DND-41 (cell line): ENCODE measurements at regions not wholly inside any gene's neighbourhood (a gene's known extent, or its start where the extent isn't known, plus 50 kb on each side); places are given as distances from the start of the nearest gene placed in this dataset.

Experiments
- ATAC-seq: fragments of 200-7000 bp; cut with Tn5 transposase; 3 replicates; pipeline ENCODE4 v1.9.1; 2021; ENCODE audit warnings: low read depth; ENCODE audit not compliant: insufficient read depth
- DNase-seq: peaks from one replicate; pipeline ENCODE4 v3.0.0-alpha.2; 2020
- H2AFZ ChIP-seq: 2 replicates; pipeline ENCODE4 v1.6.0; 2012; ENCODE audit warnings: low read depth, low read length
- H3K27ac ChIP-seq: 2 replicates; pipeline ENCODE4 v1.5.1; 2012; ENCODE audit warnings: low read length, inconsistent platforms
- H3K27me3 ChIP-seq: fragments of 200-600 bp; sonication (generic); 2 replicates; pipeline ENCODE4 v1.6.0; 2012; ENCODE audit warnings: low read length, mild to moderate bottlenecking, inconsistent platforms; ENCODE audit not compliant: insufficient read depth, poor library complexity
- H3K36me3 ChIP-seq: 2 replicates; pipeline ENCODE4 v1.5.1; 2012; ENCODE audit warnings: low read length, inconsistent platforms; ENCODE audit not compliant: insufficient read depth
- H3K4me1 ChIP-seq: 2 replicates; pipeline ENCODE4 v1.5.1; 2012; ENCODE audit warnings: mild to moderate bottlenecking, low read length; ENCODE audit not compliant: insufficient read depth
- H3K4me2 ChIP-seq: 2 replicates; pipeline ENCODE4 v1.6.0; 2012; ENCODE audit warnings: mild to moderate bottlenecking, moderate library complexity, low read length, inconsistent platforms; ENCODE audit not compliant: insufficient read depth
- H3K4me3 ChIP-seq, 2 experiments: fragments of 200-600 bp in 1 of 2; shearing (Covaris generic) in 1 of 2; 2 replicates each; pipeline ENCODE4 v1.5.1; 2012 to 2016; ENCODE audit warnings: inconsistent platforms in 2 of 2, low read length in 2 of 2, mild to moderate bottlenecking in 2 of 2, low read depth in 1 of 2, moderate library complexity in 1 of 2
- H3K79me2 ChIP-seq: 2 replicates; pipeline ENCODE4 v1.6.0; 2012; ENCODE audit warnings: low read length, inconsistent platforms; ENCODE audit not compliant: insufficient read depth
- H3K9ac ChIP-seq: 2 replicates; pipeline ENCODE4 v1.6.0; 2012; ENCODE audit warnings: low read depth, mild to moderate bottlenecking, inconsistent platforms, low read length, moderate library complexity
- H3K9me3 ChIP-seq: 2 replicates; pipeline ENCODE4 v1.5.1; 2012; ENCODE audit warnings: low read length, moderate library complexity, mild to moderate bottlenecking, inconsistent platforms; ENCODE audit not compliant: insufficient read depth, severe bottlenecking
- H4K20me1 ChIP-seq: 2 replicates; pipeline ENCODE4 v1.6.0; 2012; ENCODE audit warnings: low read length; ENCODE audit not compliant: insufficient read depth
- CTCF ChIP-seq: IDR thresholded peaks from 2 replicates; pipeline ENCODE4 v1.5.1; 2012; ENCODE audit warnings: borderline replicate concordance, low read length, moderate library complexity, mild to moderate bottlenecking; ENCODE audit not compliant: poor library complexity, severe bottlenecking; ENCODE audit errors: extremely low read depth
- EZH2 ChIP-seq: IDR thresholded peaks from 3 replicates; pipeline ENCODE4 v1.6.1; 2012; ENCODE audit warnings: borderline replicate concordance, low read depth, mild to moderate bottlenecking, moderate library complexity, low read length, inconsistent platforms; ENCODE audit not compliant: severe bottlenecking

- Histone ChIP-seq H3K4me3 (peak overlapping the region in 1 of 2 experiments; percentile 51; a peak in 2 of 4 replicates), H4K20me1 (no peaks in the 10 kb centered on the region), H3K27me3 (no peaks in the 10 kb centered on the region), H3K36me3 (no peaks in the 10 kb centered on the region), H3K79me2 (no peaks in the 10 kb centered on the region), H3K4me2 (peak overlapping the region; percentile 61), H3K4me1 (peaks cover 32% of the 10 kb centered on the region), H3K27ac (peak overlapping the region; percentile 72), H3K9me3 (no peaks in the 10 kb centered on the region), H3K9ac (peak overlapping the region; percentile 40), H2AFZ (peak overlapping the region; percentile 69)
- ATAC-seq: peak; percentile 80
- peak; percentile 60 for DNase-seq
- TF ChIP-seq CTCF: no peak
- TF ChIP-seq EZH2: no peak
Observed at GRCh38 chr7:114048386-114049235, 129.8 kb upstream of the PPP1R3A start.

GRCh38 chr7:114047889-114048288, 129.1 kb upstream of the PPP1R3A start:
- Histone ChIP-seq H3K4me1 (peaks cover 30% of the 10 kb centered on the region), H3K4me2 (peak overlapping the region; percentile 61), H3K79me2 (no peaks in the 10 kb centered on the region), H3K27ac (peak overlapping the region; percentile 72), H4K20me1 (no peaks in the 10 kb centered on the region), H3K9me3 (no peaks in the 10 kb centered on the region), H3K36me3 (no peaks in the 10 kb centered on the region), H3K4me3 (peak overlapping the region in 1 of 2 experiments; percentile 51; a peak in 2 of 4 replicates), H3K27me3 (no peaks in the 10 kb centered on the region), H3K9ac (peak overlapping the region; percentile 40), H2AFZ (peak overlapping the region; percentile 69)
- TF ChIP-seq EZH2: no peak
- TF ChIP-seq CTCF: no peak
- ATAC-seq (peak; percentile 89), DNase-seq (peak; percentile 37)

DNA sequence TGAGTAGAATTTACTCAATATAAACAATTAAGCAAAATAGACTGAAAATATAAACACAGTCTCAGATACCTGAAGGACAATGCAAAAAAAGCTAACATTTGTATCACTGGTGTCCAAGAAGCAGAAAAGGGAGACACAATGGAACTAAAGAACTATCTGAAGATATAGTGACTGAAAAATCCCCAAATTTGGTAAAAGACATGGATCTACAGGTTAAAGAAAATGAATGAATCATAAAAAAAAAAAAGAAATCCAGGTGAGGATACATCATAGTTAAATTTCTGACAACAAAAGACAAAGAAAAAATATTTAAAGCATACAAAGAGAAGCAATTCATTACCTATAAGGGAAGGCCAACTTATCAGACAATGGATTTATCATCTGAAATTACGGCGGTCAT, 114.7 kb upstream of the PPP1R3A start:
- no peak overlapping the region for H3K27ac ChIP-seq
- no peaks in the 10 kb centered on the region for H3K36me3 ChIP-seq
- no peaks in the 10 kb centered on the region for H3K9me3 ChIP-seq
- H3K27me3 ChIP-seq: no peaks in the 10 kb centered on the region
- no peak overlapping the region for H3K9ac ChIP-seq
- DNase-seq (no peak), ATAC-seq (no peak)
- no peak for TF ChIP-seq CTCF
- no peak for TF ChIP-seq EZH2
- no peaks in the 10 kb centered on the region for H3K79me2 ChIP-seq
- H2AFZ ChIP-seq: no peak overlapping the region
- no peak overlapping the region for H3K4me3 ChIP-seq
- no peak overlapping the region for H3K4me2 ChIP-seq
- no peaks in the 10 kb centered on the region for H3K4me1 ChIP-seq
- no peaks in the 10 kb centered on the region for H4K20me1 ChIP-seq
